Activated CD4-positive, alpha-beta T cell treated with anti-CD3 and anti-CD28 coated beads, Interleukin-2, amount 10 ng/mL, durations not matched to agents 24 days and 14 days (primary cell): ENCODE measurements at regions not wholly inside any gene's neighbourhood (a gene's known extent, or its start where the extent isn't known, plus 50 kb on each side); places are given as distances from the start of the nearest gene placed in this dataset.
"Not testable (repeated sequence)": the region's sequence is repeated elsewhere in the genome, so short reads cannot be mapped to it uniquely, and the experiment has no call there.

ENCODE experiments used
- DNase-seq: peaks from one replicate; pipeline ENCODE4 v3.0.0; 2022
- H3K27ac Mint-ChIP-seq: one replicate; pipeline ENCODE4 v1.8.0; 2022; ENCODE audit warnings: mild to moderate bottlenecking, mixed read lengths
- H3K27me3 Mint-ChIP-seq: one replicate; pipeline ENCODE4 v1.8.0; 2022; ENCODE audit warnings: mixed read lengths
- H3K36me3 Mint-ChIP-seq: one replicate; pipeline ENCODE4 v1.8.0; 2022; ENCODE audit warnings: low read depth, mild to moderate bottlenecking, mixed read lengths
- H3K4me1 Mint-ChIP-seq: one replicate; pipeline ENCODE4 v1.8.0; 2021; ENCODE audit warnings: mixed read lengths
- H3K4me3 Mint-ChIP-seq: one replicate; pipeline ENCODE4 v1.8.0; 2022; ENCODE audit warnings: mild to moderate bottlenecking, moderate library complexity, mixed read lengths
- H3K9me3 Mint-ChIP-seq: one replicate; pipeline ENCODE4 v1.8.0; 2021; ENCODE audit warnings: mixed read lengths
- intact Hi-C: fragments of 100-400 bp; cut with micrococcal nuclease; formaldehyde crosslinking; loops from one replicate; pipeline ENCODE4 v1.15.1; 2023

GRCh38 chr1:194653385-194653784 is 1467.0 kb upstream of the B3GALT2 start:
- Mint-ChIP-seq H3K9me3 (no peaks in the 10 kb centered on the region), H3K27me3 (no peaks in the 10 kb centered on the region), H3K4me3 (no peak overlapping the region), H3K27ac (no peak overlapping the region), H3K4me1 (no peaks in the 10 kb centered on the region), H3K36me3 (no peaks in the 10 kb centered on the region)
- intact Hi-C loops, result no loop called here
- DNase-seq, result no peak

- Mint-ChIP-seq H3K27me3 (no peaks in the 10 kb centered on the region), H3K36me3 (no peaks in the 10 kb centered on the region), H3K4me3 (no peak overlapping the region), H3K4me1 (no peaks in the 10 kb centered on the region), H3K9me3 (no peaks in the 10 kb centered on the region), H3K27ac (no peak overlapping the region)
- intact Hi-C loops, result no loop called here
- no peak for DNase-seq
These were observed 1460.7 kb upstream of the B3GALT2 start for GRCh38 chr1:194647118-194647517.

GRCh38 chr1:194644528-194644927 is 1458.1 kb upstream of the B3GALT2 start:
- Mint-ChIP-seq H3K4me1 (no peaks in the 10 kb centered on the region), H3K36me3 (no peaks in the 10 kb centered on the region), H3K27ac (no peak overlapping the region), H3K27me3 (no peaks in the 10 kb centered on the region), H3K9me3 (peaks cover 5% of the 10 kb centered on the region), H3K4me3 (no peak overlapping the region)
- intact Hi-C loops, result no loop called here
- DNase-seq, result no peak

GRCh38 chr1:194640322-194640721 is 1453.9 kb upstream of the B3GALT2 start:
- Mint-ChIP-seq H3K27me3 (no peaks in the 10 kb centered on the region), H3K27ac (no peak overlapping the region), H3K36me3 (no peaks in the 10 kb centered on the region), H3K4me1 (no peaks in the 10 kb centered on the region), H3K9me3 (peaks cover 5% of the 10 kb centered on the region), H3K4me3 (no peak overlapping the region)
- intact Hi-C loops, result no loop called here
- no peak for DNase-seq

GRCh38 chr1:194629011-194629410 is 1442.6 kb upstream of the B3GALT2 start:
- intact Hi-C loops, result no loop called here
- Mint-ChIP-seq H3K9me3 (no peaks in the 10 kb centered on the region), H3K27me3 (no peaks in the 10 kb centered on the region), H3K4me3 (no peak overlapping the region), H3K4me1 (no peaks in the 10 kb centered on the region), H3K36me3 (no peaks in the 10 kb centered on the region), H3K27ac (no peak overlapping the region)
- DNase-seq, result no peak

GRCh38 chr1:194624833-194625232 is 1438.4 kb upstream of the B3GALT2 start:
- no peaks in the 10 kb centered on the region for H3K36me3 Mint-ChIP-seq

GRCh38 chr1:194618101-194618500 is 1431.7 kb upstream of the B3GALT2 start:
- no peak for DNase-seq
- no peaks in the 10 kb centered on the region for H3K27me3 Mint-ChIP-seq
- H3K36me3 Mint-ChIP-seq, result no peaks in the 10 kb centered on the region
- no peaks in the 10 kb centered on the region for H3K9me3 Mint-ChIP-seq
- H3K4me3 Mint-ChIP-seq, result no peak overlapping the region
- intact Hi-C loops, result no loop called here
- H3K4me1 Mint-ChIP-seq, result no peaks in the 10 kb centered on the region
- no peak overlapping the region for H3K27ac Mint-ChIP-seq

More at GRCh38 chr1:194624833-194625232, 1438.4 kb upstream of the B3GALT2 start:
- Mint-ChIP-seq H3K4me3 (no peak overlapping the region), H3K4me1 (no peaks in the 10 kb centered on the region), H3K27ac (no peak overlapping the region), H3K27me3 (no peaks in the 10 kb centered on the region), H3K9me3 (no peaks in the 10 kb centered on the region)
- intact Hi-C loops, result no loop called here
- no peak for DNase-seq

GRCh38 chr1:194617272-194617671 is 1430.9 kb upstream of the B3GALT2 start:
- H3K27ac Mint-ChIP-seq, H3K4me1 Mint-ChIP-seq, H3K27me3 Mint-ChIP-seq, H3K9me3 Mint-ChIP-seq, H3K4me3 Mint-ChIP-seq, DNase-seq, H3K36me3 Mint-ChIP-seq, intact Hi-C loops: not testable (repeated sequence)

- H3K27ac Mint-ChIP-seq, result no peak overlapping the region
- H3K4me3 Mint-ChIP-seq, result no peak overlapping the region
- H3K27me3 Mint-ChIP-seq, result no peaks in the 10 kb centered on the region
- no peak for DNase-seq
- no peaks in the 10 kb centered on the region for H3K36me3 Mint-ChIP-seq
- H3K9me3 Mint-ChIP-seq, result no peaks in the 10 kb centered on the region
- intact Hi-C loops, result no loop called here
- no peaks in the 10 kb centered on the region for H3K4me1 Mint-ChIP-seq
These were observed 1430.4 kb upstream of the B3GALT2 start for GRCh38 chr1:194616835-194617234.

GRCh38 chr1:194602184-194602583 is 1415.8 kb upstream of the B3GALT2 start:
- no peak overlapping the region for H3K27ac Mint-ChIP-seq
- H3K27me3 Mint-ChIP-seq, result no peaks in the 10 kb centered on the region
- intact Hi-C loops, result no loop called here
- H3K4me1 Mint-ChIP-seq, result no peaks in the 10 kb centered on the region
- H3K9me3 Mint-ChIP-seq, result no peaks in the 10 kb centered on the region
- no peak for DNase-seq
- H3K36me3 Mint-ChIP-seq, result no peaks in the 10 kb centered on the region
- no peak overlapping the region for H3K4me3 Mint-ChIP-seq

GRCh38 chr1:194600716-194601115 is 1414.3 kb upstream of the B3GALT2 start:
- H3K27me3 Mint-ChIP-seq, result no peaks in the 10 kb centered on the region

GRCh38 chr1:194598098-194598497 is 1411.7 kb upstream of the B3GALT2 start:
- Mint-ChIP-seq H3K36me3 (no peaks in the 10 kb centered on the region), H3K4me3 (no peak overlapping the region), H3K4me1 (no peaks in the 10 kb centered on the region), H3K27ac (no peak overlapping the region), H3K27me3 (no peaks in the 10 kb centered on the region), H3K9me3 (no peaks in the 10 kb centered on the region)
- DNase-seq, result no peak
- intact Hi-C loops, result no loop called here

More at GRCh38 chr1:194600716-194601115, 1414.3 kb upstream of the B3GALT2 start:
- Mint-ChIP-seq H3K36me3 (no peaks in the 10 kb centered on the region), H3K9me3 (no peaks in the 10 kb centered on the region), H3K27ac (no peak overlapping the region), H3K4me1 (no peaks in the 10 kb centered on the region), H3K4me3 (no peak overlapping the region)
- intact Hi-C loops, result no loop called here
- DNase-seq, result no peak

GRCh38 chr1:194586302-194586701 is 1399.9 kb upstream of the B3GALT2 start:
- no peaks in the 10 kb centered on the region for H3K4me1 Mint-ChIP-seq
- no peak overlapping the region for H3K27ac Mint-ChIP-seq
- no peaks in the 10 kb centered on the region for H3K9me3 Mint-ChIP-seq
- no peaks in the 10 kb centered on the region for H3K36me3 Mint-ChIP-seq
- no peaks in the 10 kb centered on the region for H3K27me3 Mint-ChIP-seq
- no peak for DNase-seq
- intact Hi-C loops, result no loop called here
- H3K4me3 Mint-ChIP-seq, result no peak overlapping the region

GRCh38 chr1:194584052-194584451 is 1397.6 kb upstream of the B3GALT2 start:
- intact Hi-C loops, result no loop called here
- DNase-seq, result no peak
- H3K4me1 Mint-ChIP-seq, result no peaks in the 10 kb centered on the region
- H3K4me3 Mint-ChIP-seq, result no peak overlapping the region
- no peaks in the 10 kb centered on the region for H3K9me3 Mint-ChIP-seq
- no peaks in the 10 kb centered on the region for H3K36me3 Mint-ChIP-seq
- no peaks in the 10 kb centered on the region for H3K27me3 Mint-ChIP-seq
- no peak overlapping the region for H3K27ac Mint-ChIP-seq

- intact Hi-C loops, result no loop called here
These were observed 1384.1 kb upstream of the B3GALT2 start for GRCh38 chr1:194570476-194570875.

More at GRCh38 chr1:194570476-194570875, 1384.1 kb upstream of the B3GALT2 start:
- Mint-ChIP-seq H3K4me3 (no peak overlapping the region), H3K4me1 (no peaks in the 10 kb centered on the region), H3K27ac (no peak overlapping the region), H3K36me3 (no peaks in the 10 kb centered on the region), H3K27me3 (no peaks in the 10 kb centered on the region), H3K9me3 (no peaks in the 10 kb centered on the region)
- no peak for DNase-seq
